ENCODE measurements at regions not wholly inside any gene's neighbourhood (a gene's known extent, or its start where the extent isn't known, plus 50 kb on each side); places are given as distances from the start of the nearest gene placed in this dataset.

DNA sequence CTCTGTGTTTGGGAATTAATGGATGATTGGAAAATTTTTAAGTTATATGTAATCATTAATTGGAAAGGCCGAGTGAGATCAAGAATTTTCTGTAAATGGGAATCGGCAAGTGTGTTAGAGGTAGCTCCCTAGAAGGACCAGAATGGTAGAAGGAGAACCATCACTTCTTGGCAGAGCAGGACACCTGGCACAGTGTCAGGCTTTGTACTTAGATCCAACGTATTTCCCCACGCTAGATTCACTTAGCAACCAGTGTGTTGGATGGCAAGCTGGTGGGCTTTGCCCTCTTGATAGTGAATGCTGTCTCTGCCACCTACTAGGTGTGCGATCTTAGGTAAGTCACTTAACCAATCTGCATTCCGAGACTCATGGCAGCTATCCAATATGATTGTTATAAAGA lies 107.8 kb upstream of the ZNF438 start:
- Histone ChIP-seq H3K27me3 (ENCODE audit: control insufficient read depth, insufficient read depth, low read length) (no peaks in the 10 kb centered on the region), H3K36me3 (ENCODE audit: control insufficient read depth, insufficient read depth, low read length) (no peaks in the 10 kb centered on the region), H3K4me3 (ENCODE audit: low read depth, low read length) (no peak overlapping the region)
- FAIRE-seq (no peak), DNase-seq (ENCODE audit: low read depth) (no peak)
- no peak for TF ChIP-seq CTCF (IDR thresholded peaks at IDR 0.05; ENCODE audit: insufficient read depth, low read length, severe bottlenecking)

DNA sequence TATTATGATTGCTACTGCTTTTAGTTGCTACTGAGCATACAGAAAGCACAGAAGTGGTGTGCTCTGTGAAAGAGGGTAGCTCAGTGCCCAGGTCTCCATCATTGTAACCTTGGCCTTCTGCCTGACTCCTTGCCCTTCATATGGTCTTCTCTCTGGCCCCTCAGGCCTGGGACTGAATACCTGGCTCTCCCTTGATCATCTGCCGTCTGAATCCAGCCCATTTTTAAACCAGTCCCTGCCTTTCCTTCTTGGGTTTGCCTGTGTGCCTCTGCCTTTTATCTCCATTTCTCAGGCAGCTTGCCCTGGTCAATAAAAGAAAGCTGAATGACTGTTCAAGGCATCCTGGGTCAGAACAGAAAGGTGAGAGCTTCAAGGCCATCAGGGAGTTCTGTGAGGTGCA lies 109.1 kb upstream of the ZNF438 start:
- no peak for TF ChIP-seq CTCF (IDR thresholded peaks at IDR 0.05; ENCODE audit: insufficient read depth, low read length, severe bottlenecking)
- DNase-seq (ENCODE audit: low read depth) = no peak
- H3K27me3 ChIP-seq (ENCODE audit: control insufficient read depth, insufficient read depth, low read length) = no peaks in the 10 kb centered on the region
- no peaks in the 10 kb centered on the region for H3K36me3 ChIP-seq (ENCODE audit: control insufficient read depth, insufficient read depth, low read length)
- no peak overlapping the region for H3K4me3 ChIP-seq (ENCODE audit: low read depth, low read length)
- FAIRE-seq = no peak

DNA sequence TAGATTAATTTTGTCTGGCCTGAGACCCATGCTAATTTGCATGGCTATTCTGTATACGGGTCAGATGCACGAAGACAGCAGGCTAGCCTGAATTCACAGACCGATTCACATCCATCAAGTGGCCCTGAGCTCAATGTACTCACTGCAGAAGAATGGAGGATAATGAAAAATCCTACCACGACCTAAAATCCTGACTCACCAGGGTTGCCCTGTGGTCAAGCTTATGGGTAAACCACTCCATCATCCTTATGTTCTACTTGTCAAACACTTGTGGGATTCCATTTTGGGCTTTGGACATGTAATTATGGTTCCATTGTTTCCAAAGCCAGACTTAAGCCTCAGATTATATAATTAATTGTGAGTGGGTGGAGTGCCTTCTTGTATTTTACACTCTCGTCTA lies 110.4 kb upstream of the ZNF438 start:
- peak; percentile 13 for FAIRE-seq
- DNase-seq (ENCODE audit: low read depth) = no peak
- H3K36me3 ChIP-seq (ENCODE audit: control insufficient read depth, insufficient read depth, low read length) = no peaks in the 10 kb centered on the region
- no peak for TF ChIP-seq CTCF (IDR thresholded peaks at IDR 0.05; ENCODE audit: insufficient read depth, low read length, severe bottlenecking)
- H3K4me3 ChIP-seq (ENCODE audit: low read depth, low read length) = no peak overlapping the region
- no peaks in the 10 kb centered on the region for H3K27me3 ChIP-seq (ENCODE audit: control insufficient read depth, insufficient read depth, low read length)

- Histone ChIP-seq H3K4me3 (ENCODE audit: low read depth, low read length) (no peak overlapping the region), H3K27me3 (ENCODE audit: control insufficient read depth, insufficient read depth, low read length) (no peaks in the 10 kb centered on the region), H3K36me3 (ENCODE audit: control insufficient read depth, insufficient read depth, low read length) (no peaks in the 10 kb centered on the region)
- FAIRE-seq (no peak), DNase-seq (ENCODE audit: low read depth) (no peak)
- TF ChIP-seq CTCF (IDR thresholded peaks at IDR 0.05; ENCODE audit: insufficient read depth, low read length, severe bottlenecking) = no peak
Observed at GRCh38 chr10:31143331-31143935, 111.8 kb upstream of the ZNF438 start.

GRCh38 chr10:31145986-31146385 lies 114.3 kb upstream of the ZNF438 start:
- DNase-seq (ENCODE audit: low read depth) = no peak
- no peaks in the 10 kb centered on the region for H3K27me3 ChIP-seq (ENCODE audit: control insufficient read depth, insufficient read depth, low read length)
- no peak overlapping the region for H3K4me3 ChIP-seq (ENCODE audit: low read depth, low read length)
- no peaks in the 10 kb centered on the region for H3K36me3 ChIP-seq (ENCODE audit: control insufficient read depth, insufficient read depth, low read length)
- no peak for TF ChIP-seq CTCF (IDR thresholded peaks at IDR 0.05; ENCODE audit: insufficient read depth, low read length, severe bottlenecking)
- FAIRE-seq = no peak

Measured in bronchial epithelial cell (primary cell).